BLaER1 treated with 17β-estradiol and CSF1 and Interleukin-3, amounts not matched to agents 10 nM and 100 nM (cell line): ENCODE measurements at regions not wholly inside any gene's neighbourhood (a gene's known extent, or its start where the extent isn't known, plus 50 kb on each side); places are given as distances from the start of the nearest gene placed in this dataset.
"Not testable (repeated sequence)": the region's sequence is repeated elsewhere in the genome, so short reads cannot be mapped to it uniquely, and the experiment has no call there.

Experiments used
- H3K27ac ChIP-seq, 11 experiments: shearing (Covaris generic); formaldehyde crosslinking; 2 replicates each; pipeline ENCODE4 v1.8.1; 2022
- H3K27me3 ChIP-seq, 11 experiments: shearing (Covaris generic); formaldehyde crosslinking; 2 replicates each; pipeline ENCODE4 v1.8.1; 2022
- H3K36me3 ChIP-seq, 11 experiments: shearing (Covaris generic); formaldehyde crosslinking; 2 replicates each; pipeline ENCODE4 v1.8.1; 2022
- H3K4me1 ChIP-seq, 10 experiments: shearing (Covaris generic); formaldehyde crosslinking; 2 replicates each; pipeline ENCODE4 v1.8.1; 2022
- H3K4me2 ChIP-seq, 11 experiments: shearing (Covaris generic); formaldehyde crosslinking; 2 replicates each; pipeline ENCODE4 v1.8.1; 2022
- H3K4me3 ChIP-seq, 10 experiments: shearing (Covaris generic); formaldehyde crosslinking; 2 replicates each; pipeline ENCODE4 v1.8.1; 2022
- H3K9ac ChIP-seq, 11 experiments: shearing (Covaris generic); formaldehyde crosslinking; 2 replicates each; pipeline ENCODE4 v1.8.1; 2022
- H3K9me3 ChIP-seq, 11 experiments: shearing (Covaris generic); formaldehyde crosslinking; replicated peaks in 1 of 11; 2 replicates each; pipeline ENCODE4 v1.8.1; 2022
- H4K20me1 ChIP-seq, 11 experiments: shearing (Covaris generic); formaldehyde crosslinking; 2 replicates each; pipeline ENCODE4 v1.8.1; 2022
- Cebpa-rat ChIP-seq, 11 experiments: shearing (Covaris generic); IDR thresholded peaks; 2 replicates each; pipeline ENCODE4 v1.8.1; 2022

GRCh38 chr13:68715651-68716050 lies 1392.0 kb upstream of the ATXN8OS start:
- no peak overlapping the region for H3K4me3 ChIP-seq
- no peak overlapping the region for H3K9ac ChIP-seq
- H3K4me1 ChIP-seq: peaks cover 0 to 4% (median 0%) of the 10 kb centered on the region in 10 experiments; a peak in 1 of 20 replicates
- H3K36me3 ChIP-seq: no peaks in the 10 kb centered on the region
- H3K27ac ChIP-seq: no peak overlapping the region
- no peaks in the 10 kb centered on the region for H4K20me1 ChIP-seq
- TF ChIP-seq Cebpa-rat (IDR thresholded peaks at IDR 0.05): no peak
- peaks cover 0 to 13% (median 0%) of the 10 kb centered on the region in 11 experiments; a peak in 1 of 22 replicates for H3K9me3 ChIP-seq
- H3K4me2 ChIP-seq: no peak overlapping the region
- no peaks in the 10 kb centered on the region for H3K27me3 ChIP-seq

DNA sequence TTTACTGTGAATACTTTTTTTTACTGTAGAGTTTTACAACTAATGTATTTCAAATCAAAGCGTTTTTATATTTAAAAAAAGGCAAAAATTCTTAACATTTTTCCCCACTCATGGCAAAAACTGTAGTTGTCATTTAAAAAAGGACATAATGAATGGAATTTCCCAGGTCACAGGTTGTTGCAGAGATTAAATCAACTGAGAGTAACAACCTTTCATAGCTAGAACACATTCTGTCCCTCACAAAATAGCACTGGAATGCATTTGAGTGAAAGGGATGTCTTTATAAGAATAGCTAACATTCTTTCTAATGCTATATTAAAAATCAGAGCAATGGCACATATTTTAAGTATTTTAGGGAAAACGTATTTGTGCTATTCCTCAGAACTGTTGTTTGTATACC lies 1393.3 kb upstream of the ATXN8OS start:
- no peaks in the 10 kb centered on the region for H3K4me1 ChIP-seq
- H3K9ac ChIP-seq: no peak overlapping the region
- H3K27me3 ChIP-seq: no peaks in the 10 kb centered on the region
- H4K20me1 ChIP-seq: no peaks in the 10 kb centered on the region
- TF ChIP-seq Cebpa-rat (IDR thresholded peaks at IDR 0.05): no peak
- no peak overlapping the region for H3K4me3 ChIP-seq
- H3K27ac ChIP-seq: no peak overlapping the region
- H3K4me2 ChIP-seq: no peak overlapping the region
- H3K36me3 ChIP-seq: no peaks in the 10 kb centered on the region
- H3K9me3 ChIP-seq: peaks cover 0 to 4% (median 0%) of the 10 kb centered on the region in 11 experiments; a peak in 1 of 22 replicates

GRCh38 chr13:68713394-68713793 lies 1394.2 kb upstream of the ATXN8OS start:
- no peak for TF ChIP-seq Cebpa-rat (IDR thresholded peaks at IDR 0.05)
- H3K9me3 ChIP-seq: no peaks in the 10 kb centered on the region
- H3K4me2 ChIP-seq: no peak overlapping the region
- H3K4me3 ChIP-seq: no peak overlapping the region
- H3K36me3 ChIP-seq: no peaks in the 10 kb centered on the region
- H4K20me1 ChIP-seq: no peaks in the 10 kb centered on the region
- H3K4me1 ChIP-seq: no peaks in the 10 kb centered on the region
- H3K27me3 ChIP-seq: no peaks in the 10 kb centered on the region
- H3K9ac ChIP-seq: no peak overlapping the region
- H3K27ac ChIP-seq: no peak overlapping the region

DNA sequence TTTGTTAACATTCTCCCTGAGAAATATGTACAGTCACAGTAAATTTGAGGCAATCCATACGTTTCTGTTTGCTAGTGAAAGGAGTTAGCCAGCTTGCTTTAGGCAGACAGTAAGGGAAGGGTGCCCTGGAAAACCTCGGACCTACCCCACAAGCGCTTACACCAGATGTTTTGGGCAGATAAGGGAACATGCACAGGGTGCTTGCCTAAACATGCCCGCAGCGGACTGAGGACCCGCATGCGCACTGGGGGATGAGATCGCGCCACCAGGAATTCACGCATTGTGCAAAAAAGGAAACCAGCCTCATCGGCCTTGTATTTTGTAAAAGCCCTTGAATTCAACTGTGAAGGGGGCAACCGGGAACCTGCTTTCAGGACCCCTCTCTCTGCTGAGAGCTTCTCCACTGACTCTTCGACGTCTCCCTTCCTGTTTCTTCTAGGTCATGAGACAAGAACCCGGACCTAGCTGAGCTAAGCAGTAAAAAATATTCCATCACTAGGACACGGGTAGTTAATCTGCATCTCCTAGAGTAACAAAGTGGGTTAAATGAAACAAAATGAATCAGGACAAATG lies 1399.2 kb upstream of the ATXN8OS start:
- Histone ChIP-seq H3K9me3 (peaks cover 0 to 12% (median 5%) of the 10 kb centered on the region in 11 experiments; a peak in 6 of 22 replicates), H3K9ac (no peak overlapping the region), H3K36me3 (no peaks in the 10 kb centered on the region), H3K27me3 (no peaks in the 10 kb centered on the region), H3K4me3 (no peak overlapping the region), H4K20me1 (no peaks in the 10 kb centered on the region), H3K4me1 (no peaks in the 10 kb centered on the region), H3K27ac (no peak overlapping the region), H3K4me2 (no peak overlapping the region)
- no peak for TF ChIP-seq Cebpa-rat (IDR thresholded peaks at IDR 0.05)

GRCh38 chr13:68706044-68706443 lies 1401.6 kb upstream of the ATXN8OS start:
- H3K4me3 ChIP-seq, H3K36me3 ChIP-seq, H3K27me3 ChIP-seq, H3K9ac ChIP-seq, H4K20me1 ChIP-seq, H3K4me2 ChIP-seq, H3K4me1 ChIP-seq, H3K27ac ChIP-seq: not testable (repeated sequence)
- H3K9me3 ChIP-seq: peaks cover 0 to 12% (median 6%) of the 10 kb centered on the region in 11 experiments; a peak in 6 of 22 replicates

DNA sequence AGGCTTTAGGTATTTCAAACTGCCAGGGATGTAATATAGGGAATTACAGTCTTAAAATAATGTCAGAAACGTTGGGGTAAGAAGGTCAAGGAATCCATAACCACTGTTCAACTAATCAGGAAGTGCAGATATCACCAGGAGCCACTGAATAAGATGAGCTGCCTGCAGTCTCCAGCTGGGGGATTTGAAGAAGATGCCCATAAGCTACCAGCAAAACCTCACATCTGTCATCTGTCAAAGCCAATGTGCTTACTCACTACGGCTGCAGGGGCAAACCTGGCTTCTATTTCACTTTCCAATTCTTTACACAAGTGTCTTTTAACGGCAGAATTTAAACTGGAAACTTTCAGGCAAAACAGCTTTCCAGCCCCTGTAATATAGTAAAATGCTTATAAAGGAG lies 1410.1 kb upstream of the ATXN8OS start:
- no peak overlapping the region for H3K4me3 ChIP-seq
- no peaks in the 10 kb centered on the region for H4K20me1 ChIP-seq
- no peak for TF ChIP-seq Cebpa-rat (IDR thresholded peaks at IDR 0.05)
- H3K27me3 ChIP-seq: no peaks in the 10 kb centered on the region
- H3K4me1 ChIP-seq: no peaks in the 10 kb centered on the region
- no peaks in the 10 kb centered on the region for H3K9me3 ChIP-seq
- no peaks in the 10 kb centered on the region for H3K36me3 ChIP-seq
- H3K9ac ChIP-seq: no peak overlapping the region
- H3K4me2 ChIP-seq: no peak overlapping the region
- H3K27ac ChIP-seq: no peak overlapping the region

DNA sequence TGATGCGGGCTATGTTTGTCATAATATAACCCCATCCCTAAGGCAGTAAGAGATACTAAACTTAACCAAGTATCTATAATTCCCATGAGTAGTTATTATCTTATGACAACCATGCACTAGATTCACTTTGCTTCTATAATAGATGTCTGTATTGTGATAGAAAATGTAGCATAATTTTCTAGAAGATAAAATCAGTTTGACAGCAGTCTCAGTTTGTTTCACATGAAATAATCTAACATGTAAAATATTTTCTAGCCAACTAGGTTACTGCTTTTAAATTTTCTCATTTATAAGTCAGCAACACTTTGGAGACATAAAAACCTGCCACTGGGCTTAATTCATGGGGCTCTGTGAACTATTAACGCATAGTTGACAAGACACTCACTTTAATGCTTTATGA lies 1410.7 kb upstream of the ATXN8OS start:
- Histone ChIP-seq H4K20me1 (no peaks in the 10 kb centered on the region), H3K4me3 (no peak overlapping the region), H3K4me2 (no peak overlapping the region), H3K4me1 (no peaks in the 10 kb centered on the region), H3K27me3 (no peaks in the 10 kb centered on the region), H3K9ac (no peak overlapping the region), H3K27ac (no peak overlapping the region), H3K36me3 (no peaks in the 10 kb centered on the region), H3K9me3 (no peaks in the 10 kb centered on the region)
- no peak for TF ChIP-seq Cebpa-rat (IDR thresholded peaks at IDR 0.05)

GRCh38 chr13:68692049-68692448 lies 1415.6 kb upstream of the ATXN8OS start:
- H3K4me2 ChIP-seq: no peak overlapping the region
- H4K20me1 ChIP-seq: no peaks in the 10 kb centered on the region
- no peaks in the 10 kb centered on the region for H3K9me3 ChIP-seq
- no peak overlapping the region for H3K4me3 ChIP-seq
- H3K27ac ChIP-seq: no peak overlapping the region
- TF ChIP-seq Cebpa-rat (IDR thresholded peaks at IDR 0.05): no peak
- H3K9ac ChIP-seq: no peak overlapping the region
- no peaks in the 10 kb centered on the region for H3K4me1 ChIP-seq
- H3K36me3 ChIP-seq: no peaks in the 10 kb centered on the region
- no peaks in the 10 kb centered on the region for H3K27me3 ChIP-seq

- no peak for TF ChIP-seq Cebpa-rat (IDR thresholded peaks at IDR 0.05)
- Histone ChIP-seq H3K4me1 (no peaks in the 10 kb centered on the region), H3K9me3 (no peaks in the 10 kb centered on the region), H3K4me2 (no peak overlapping the region), H3K9ac (no peak overlapping the region), H3K27me3 (no peaks in the 10 kb centered on the region), H3K4me3 (no peak overlapping the region), H4K20me1 (no peaks in the 10 kb centered on the region), H3K36me3 (no peaks in the 10 kb centered on the region), H3K27ac (no peak overlapping the region)
Measured at GRCh38 chr13:68690567-68690966, 1417.1 kb upstream of the ATXN8OS start.

- H3K4me2 ChIP-seq: no peak overlapping the region
- no peak overlapping the region for H3K27ac ChIP-seq
- no peaks in the 10 kb centered on the region for H3K9me3 ChIP-seq
- TF ChIP-seq Cebpa-rat (IDR thresholded peaks at IDR 0.05): no peak
- H3K4me1 ChIP-seq: peaks cover 0 to 3% (median 0%) of the 10 kb centered on the region in 10 experiments; a peak in 1 of 20 replicates
- no peaks in the 10 kb centered on the region for H3K27me3 ChIP-seq
- no peaks in the 10 kb centered on the region for H4K20me1 ChIP-seq
- H3K36me3 ChIP-seq: no peaks in the 10 kb centered on the region
- H3K9ac ChIP-seq: no peak overlapping the region
- no peak overlapping the region for H3K4me3 ChIP-seq
Measured at GRCh38 chr13:68676513-68677115, 1431.0 kb upstream of the ATXN8OS start.
